Fibroblast of lung (primary cell): ENCODE measurements at regions not wholly inside any gene's neighbourhood (a gene's known extent, or its start where the extent isn't known, plus 50 kb on each side); places are given as distances from the start of the nearest gene placed in this dataset.

ENCODE experiments used
- EZH2 ChIP-seq: IDR thresholded peaks from 2 replicates; pipeline ENCODE4 v1.5.1; 2012; ENCODE audit warnings: low read length, control low read depth, mild to moderate bottlenecking; ENCODE audit errors: missing control alignments
- TF ChIP-seq, protein P1 (sequence below), 2 donors: IDR thresholded peaks in 1 of 2; conservative IDR thresholded peaks in 1 of 2; 1 replicate in 1 of 2; 2 replicates in 1 of 2; pipeline ENCODE4 v1.5.1; 2011 to 2012; ENCODE audit warnings: low read length in 2 of 2, control low read depth in 1 of 2, inconsistent platforms in 1 of 2, low read depth in 1 of 2, mild to moderate bottlenecking in 1 of 2

DNA sequence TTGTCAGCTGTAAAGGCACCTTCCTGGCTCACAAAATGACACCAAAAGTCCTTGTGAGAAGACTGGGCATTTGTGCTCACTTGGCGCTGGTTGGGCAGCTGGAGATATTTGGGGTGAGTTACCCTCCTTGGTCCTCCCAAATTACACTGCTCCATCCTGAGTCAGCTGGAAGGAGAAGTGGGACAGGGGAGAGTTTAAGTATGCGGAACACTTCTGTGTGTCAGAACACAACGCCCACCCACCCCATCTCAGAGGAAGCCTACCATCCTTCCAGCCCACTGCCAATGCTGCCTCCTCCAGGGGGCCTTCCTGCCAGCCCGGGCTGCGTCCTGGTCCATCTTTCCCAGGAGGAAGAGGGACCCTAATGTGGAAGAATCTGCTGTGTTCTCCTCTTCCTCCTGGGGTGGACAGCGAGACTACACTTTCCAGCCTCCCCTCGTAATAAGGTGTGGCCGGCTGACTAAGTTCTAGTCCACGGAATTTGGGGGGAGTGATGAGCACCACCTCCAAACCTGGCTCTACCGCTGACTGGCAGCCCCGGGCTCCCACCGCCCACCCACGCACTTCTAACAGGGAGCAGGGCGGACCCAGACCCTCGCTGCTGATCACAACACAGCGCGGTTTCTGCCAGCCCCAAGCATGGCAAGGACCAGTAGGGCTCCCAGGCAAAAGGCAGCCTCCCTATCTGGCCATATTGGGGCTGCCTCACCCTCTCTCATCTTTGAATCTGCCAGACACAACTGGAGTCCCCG lies 265.0 kb downstream of the XXYLT1 start:
- TF ChIP-seq, protein P1, sequence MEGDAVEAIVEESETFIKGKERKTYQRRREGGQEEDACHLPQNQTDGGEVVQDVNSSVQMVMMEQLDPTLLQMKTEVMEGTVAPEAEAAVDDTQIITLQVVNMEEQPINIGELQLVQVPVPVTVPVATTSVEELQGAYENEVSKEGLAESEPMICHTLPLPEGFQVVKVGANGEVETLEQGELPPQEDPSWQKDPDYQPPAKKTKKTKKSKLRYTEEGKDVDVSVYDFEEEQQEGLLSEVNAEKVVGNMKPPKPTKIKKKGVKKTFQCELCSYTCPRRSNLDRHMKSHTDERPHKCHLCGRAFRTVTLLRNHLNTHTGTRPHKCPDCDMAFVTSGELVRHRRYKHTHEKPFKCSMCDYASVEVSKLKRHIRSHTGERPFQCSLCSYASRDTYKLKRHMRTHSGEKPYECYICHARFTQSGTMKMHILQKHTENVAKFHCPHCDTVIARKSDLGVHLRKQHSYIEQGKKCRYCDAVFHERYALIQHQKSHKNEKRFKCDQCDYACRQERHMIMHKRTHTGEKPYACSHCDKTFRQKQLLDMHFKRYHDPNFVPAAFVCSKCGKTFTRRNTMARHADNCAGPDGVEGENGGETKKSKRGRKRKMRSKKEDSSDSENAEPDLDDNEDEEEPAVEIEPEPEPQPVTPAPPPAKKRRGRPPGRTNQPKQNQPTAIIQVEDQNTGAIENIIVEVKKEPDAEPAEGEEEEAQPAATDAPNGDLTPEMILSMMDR (conservative IDR thresholded peaks at IDR 0.05 in 1 of 2, IDR thresholded peaks at IDR 0.05 in 1 of 2; ENCODE audit: low read depth in 1 of 2, low read length in 2 of 2), result no peak
- TF ChIP-seq EZH2, result no peak
